ENCODE measurements at regions not wholly inside any gene's neighbourhood (a gene's known extent, or its start where the extent isn't known, plus 50 kb on each side); places are given as distances from the start of the nearest gene placed in this dataset.

GRCh38 chr22:22418957-22419356 is 89.6 kb downstream of the ZNF280B start:
- Histone ChIP-seq H2BK20ac (ENCODE audit: low read depth, low read length) (no peak overlapping the region), H3K23ac (ENCODE audit: low read depth, low read length) (no peak overlapping the region), H3K9me1 (ENCODE audit: insufficient read depth, low read length) (no peaks in the 10 kb centered on the region), H3K4me2 (ENCODE audit: low read depth, low read length) (no peak overlapping the region), H2AFZ (replicated peaks; ENCODE audit: low read length, poor library complexity) (no peak overlapping the region), H2BK120ac (ENCODE audit: low read depth, low read length) (no peak overlapping the region), H3K9ac (ENCODE audit: low read depth, low read length) (no peak overlapping the region), H3K27ac (ENCODE audit: insufficient read depth, low read length) (no peak overlapping the region), H2BK15ac (ENCODE audit: low read depth, low read length) (no peak overlapping the region), H2AK9ac (replicated peaks; ENCODE audit: low read depth, low read length, poor library complexity) (no peak overlapping the region), H3K27me3 (ENCODE audit: control insufficient read depth, insufficient read depth, low read length) (peaks cover 12% of the 10 kb centered on the region), H3K9me3 (ENCODE audit: control insufficient read depth, insufficient read depth, low read length) (no peaks in the 10 kb centered on the region), H3K79me1 (ENCODE audit: low read depth in 1 of 2, low read length in 2 of 2) (no peaks in the 10 kb centered on the region), H2AK5ac (ENCODE audit: low read depth, low read length) (no peak overlapping the region), H2BK5ac (ENCODE audit: low read depth, low read length, poor library complexity, severe bottlenecking) (no peak overlapping the region), H3K4me3 (ENCODE audit: insufficient read depth, low read depth, low read length) (no peak overlapping the region), H4K5ac (ENCODE audit: low read depth, low read length) (no peak overlapping the region), H4K8ac (ENCODE audit: low read depth in 2 of 2, low read length in 2 of 2) (no peak overlapping the region), H4K91ac (ENCODE audit: insufficient read depth, low read depth, low read length) (no peak overlapping the region), H3K14ac (replicated peaks; ENCODE audit: low read depth, low read length) (no peak overlapping the region), H3K56ac (ENCODE audit: extremely low read depth, insufficient read depth, low read length) (no peak overlapping the region), H3K4ac (ENCODE audit: low read depth, low read length) (no peak overlapping the region), H4K20me1 (ENCODE audit: insufficient read depth, low read length) (no peaks in the 10 kb centered on the region), H3K4me1 (ENCODE audit: control insufficient read depth, insufficient read depth, low read length) (no peaks in the 10 kb centered on the region), H3K36me3 (ENCODE audit: control insufficient read depth, insufficient read depth, low read length) (no peaks in the 10 kb centered on the region), H3K18ac (ENCODE audit: low read depth, low read length) (no peak overlapping the region)
- no peak for TF ChIP-seq MAFK (IDR thresholded peaks at IDR 0.05; ENCODE audit: low read depth, low read length)
- TF ChIP-seq USF2 (IDR thresholded peaks at IDR 0.05; ENCODE audit: low read depth, low read length): no peak
- TF ChIP-seq MXI1 (IDR thresholded peaks at IDR 0.05; ENCODE audit: borderline replicate concordance, low read depth, low read length): no peak
- TF ChIP-seq RAD21 (IDR thresholded peaks at IDR 0.05; ENCODE audit: low read length): no peak
- TF ChIP-seq CTCF (conservative IDR thresholded peaks at IDR 0.05; ENCODE audit: low read depth, low read length): no peak
- DNase-seq (no peak), ATAC-seq (ENCODE audit: low read depth) (no peak)
- ChIA-PET CTCF (no interaction called here), POLR2A (ENCODE audit: unreplicated experiment) (no interaction called here)
- in situ Hi-C loops (cut with MboI; ENCODE audit: low sequenced_read_pairs) (no loop called here), intact Hi-C loops (cut with micrococcal nuclease) (no loop called here), dilution Hi-C loops (cut with HindIII; ENCODE audit: low sequenced_read_pairs, unreplicated experiment) (no loop called here)
- WGBS, 2 experiments (ENCODE audit: extremely low coverage in 2 of 2, insufficient read length in 1 of 2): no CpG with 5 or more reads among the region's 2 CpGs
- BruUV-seq (replicated peaks): no TSS peak

Measured in IMR-90 (cell line).